ENCODE measurements at regions not wholly inside any gene's neighbourhood (a gene's known extent, or its start where the extent isn't known, plus 50 kb on each side); places are given as distances from the start of the nearest gene placed in this dataset.

DNA sequence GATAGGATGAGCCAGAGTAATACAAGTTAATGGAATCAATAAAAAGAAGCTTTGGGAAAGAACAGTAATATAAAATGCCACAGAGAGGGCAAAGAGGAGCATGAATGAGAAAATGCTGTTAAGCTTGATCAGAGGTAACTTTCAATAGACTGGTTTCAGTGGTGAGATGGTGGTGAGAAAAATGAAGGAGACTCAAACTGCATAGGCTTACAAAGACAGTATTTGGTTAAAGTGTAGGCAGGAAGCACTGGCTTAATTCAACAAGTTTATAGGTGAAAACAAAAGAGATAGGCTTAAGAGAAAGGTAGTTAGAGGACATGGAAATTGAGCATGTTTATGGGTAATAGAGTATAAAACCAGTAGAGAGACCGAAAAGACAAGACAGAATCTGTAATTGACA is 298.6 kb upstream of the ADAMTS5 start:
- TF ChIP-seq CTCF (conservative IDR thresholded peaks at IDR 0.05; ENCODE audit: low read length) (no peak), EZH2phosphoT487 (IDR thresholded peaks at IDR 0.05; ENCODE audit: borderline replicate concordance) (no peak)

DNA sequence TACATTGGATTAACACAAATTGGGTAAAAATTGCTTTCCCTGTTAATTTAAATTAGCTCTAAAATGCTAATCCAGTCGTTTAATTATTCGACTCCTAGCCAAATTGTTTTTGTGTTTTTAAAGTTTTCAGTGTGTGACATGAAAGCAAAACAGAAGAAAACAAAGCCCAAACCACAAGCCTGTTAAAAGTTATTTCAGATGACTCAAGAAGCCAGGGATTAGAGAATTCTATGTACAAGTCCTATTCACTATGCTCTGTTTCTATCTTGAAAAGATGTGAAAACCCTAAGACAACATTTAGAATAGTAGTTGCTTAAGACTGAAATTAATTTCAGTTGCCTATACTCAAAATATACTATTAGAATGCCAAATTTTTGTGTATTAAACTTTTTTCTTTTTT is 294.8 kb upstream of the ADAMTS5 start:
- H3K4me2 ChIP-seq (ENCODE audit: low read depth, low read length, poor library complexity, severe bottlenecking), result no peak overlapping the region
- H3K9me2 ChIP-seq (replicated peaks; ENCODE audit: low read depth, low read length), result no peaks in the 10 kb centered on the region
- H3K27me3 ChIP-seq (ENCODE audit: insufficient read depth, low read length, poor library complexity, severe bottlenecking), result no peaks in the 10 kb centered on the region
- no peaks in the 10 kb centered on the region for H3K4me1 ChIP-seq (ENCODE audit: insufficient read depth, low read length, poor library complexity, severe bottlenecking)
- H3K9me3 ChIP-seq (ENCODE audit: insufficient read depth, low read depth, low read length), result no peaks in the 10 kb centered on the region
- H4K20me1 ChIP-seq (ENCODE audit: insufficient read depth, low read length, poor library complexity, severe bottlenecking), result no peaks in the 10 kb centered on the region
- H3K36me3 ChIP-seq (ENCODE audit: insufficient read depth, low read length), result no peaks in the 10 kb centered on the region
- no peaks in the 10 kb centered on the region for H3F3A ChIP-seq (ENCODE audit: low read depth)
- no peak overlapping the region for H3K4me3 ChIP-seq (ENCODE audit: low read length, poor library complexity, severe bottlenecking)
- TF ChIP-seq CTCF (conservative IDR thresholded peaks at IDR 0.05; ENCODE audit: low read length), result no peak
- TF ChIP-seq EZH2phosphoT487 (IDR thresholded peaks at IDR 0.05; ENCODE audit: borderline replicate concordance), result no peak
- H2AFZ ChIP-seq (ENCODE audit: low read length), result no peak overlapping the region
- no peaks in the 10 kb centered on the region for H3K79me2 ChIP-seq (ENCODE audit: insufficient read depth, low read length)
- H3K9ac ChIP-seq (ENCODE audit: low read depth, low read length, poor library complexity, severe bottlenecking), result no peak overlapping the region

More for the DNA sequence above, 298.6 kb upstream of the ADAMTS5 start:
- H3K4me1 ChIP-seq (ENCODE audit: insufficient read depth, low read length, poor library complexity, severe bottlenecking), result no peaks in the 10 kb centered on the region
- no peak overlapping the region for H3K4me3 ChIP-seq (ENCODE audit: low read length, poor library complexity, severe bottlenecking)
- no peaks in the 10 kb centered on the region for H4K20me1 ChIP-seq (ENCODE audit: insufficient read depth, low read length, poor library complexity, severe bottlenecking)
- no peaks in the 10 kb centered on the region for H3K79me2 ChIP-seq (ENCODE audit: insufficient read depth, low read length)
- H3K9me3 ChIP-seq (ENCODE audit: insufficient read depth, low read depth, low read length), result no peaks in the 10 kb centered on the region
- H3K27me3 ChIP-seq (ENCODE audit: insufficient read depth, low read length, poor library complexity, severe bottlenecking), result no peaks in the 10 kb centered on the region
- no peak overlapping the region for H3K9ac ChIP-seq (ENCODE audit: low read depth, low read length, poor library complexity, severe bottlenecking)
- H2AFZ ChIP-seq (ENCODE audit: low read length), result no peak overlapping the region
- H3K36me3 ChIP-seq (ENCODE audit: insufficient read depth, low read length), result no peaks in the 10 kb centered on the region
- no peaks in the 10 kb centered on the region for H3F3A ChIP-seq (ENCODE audit: low read depth)
- H3K4me2 ChIP-seq (ENCODE audit: low read depth, low read length, poor library complexity, severe bottlenecking), result no peak overlapping the region
- H3K9me2 ChIP-seq (replicated peaks; ENCODE audit: low read depth, low read length), result no peaks in the 10 kb centered on the region

GRCh38 chr21:27260728-27261127 is 293.8 kb upstream of the ADAMTS5 start:
- Histone ChIP-seq H3K4me3 (ENCODE audit: low read length, poor library complexity, severe bottlenecking) (no peak overlapping the region), H3K27me3 (ENCODE audit: insufficient read depth, low read length, poor library complexity, severe bottlenecking) (no peaks in the 10 kb centered on the region), H3K4me1 (ENCODE audit: insufficient read depth, low read length, poor library complexity, severe bottlenecking) (no peaks in the 10 kb centered on the region), H3K4me2 (ENCODE audit: low read depth, low read length, poor library complexity, severe bottlenecking) (no peak overlapping the region), H2AFZ (ENCODE audit: low read length) (no peak overlapping the region), H3K9me2 (replicated peaks; ENCODE audit: low read depth, low read length) (no peaks in the 10 kb centered on the region), H3K36me3 (ENCODE audit: insufficient read depth, low read length) (no peaks in the 10 kb centered on the region), H3F3A (ENCODE audit: low read depth) (no peaks in the 10 kb centered on the region), H3K9me3 (ENCODE audit: insufficient read depth, low read depth, low read length) (no peaks in the 10 kb centered on the region), H3K79me2 (ENCODE audit: insufficient read depth, low read length) (no peaks in the 10 kb centered on the region), H3K9ac (ENCODE audit: low read depth, low read length, poor library complexity, severe bottlenecking) (no peak overlapping the region), H4K20me1 (ENCODE audit: insufficient read depth, low read length, poor library complexity, severe bottlenecking) (no peaks in the 10 kb centered on the region)
- TF ChIP-seq CTCF (conservative IDR thresholded peaks at IDR 0.05; ENCODE audit: low read length) (no peak), EZH2phosphoT487 (IDR thresholded peaks at IDR 0.05; ENCODE audit: borderline replicate concordance) (no peak)

All from Loucy (cell line).